OCI-LY3 (cell line): ENCODE measurements at regions not wholly inside any gene's neighbourhood (a gene's known extent, or its start where the extent isn't known, plus 50 kb on each side); places are given as distances from the start of the nearest gene placed in this dataset.

Source experiments
- CTCF ChIP-seq: fragments of 200-600, 300-600 bp; sonication (generic); IDR thresholded peaks from 2 replicates; pipeline ENCODE4 v1.5.1; 2014; ENCODE audit warnings: antibody characterized with exemption, low read length, low read depth
- EZH2phosphoT487 ChIP-seq: fragments of 200-600 bp; shearing (Covaris generic); IDR thresholded peaks from 2 replicates; pipeline ENCODE4 v1.6.1; 2018; ENCODE audit warnings: antibody characterized with exemption, mixed run types, low read depth

DNA sequence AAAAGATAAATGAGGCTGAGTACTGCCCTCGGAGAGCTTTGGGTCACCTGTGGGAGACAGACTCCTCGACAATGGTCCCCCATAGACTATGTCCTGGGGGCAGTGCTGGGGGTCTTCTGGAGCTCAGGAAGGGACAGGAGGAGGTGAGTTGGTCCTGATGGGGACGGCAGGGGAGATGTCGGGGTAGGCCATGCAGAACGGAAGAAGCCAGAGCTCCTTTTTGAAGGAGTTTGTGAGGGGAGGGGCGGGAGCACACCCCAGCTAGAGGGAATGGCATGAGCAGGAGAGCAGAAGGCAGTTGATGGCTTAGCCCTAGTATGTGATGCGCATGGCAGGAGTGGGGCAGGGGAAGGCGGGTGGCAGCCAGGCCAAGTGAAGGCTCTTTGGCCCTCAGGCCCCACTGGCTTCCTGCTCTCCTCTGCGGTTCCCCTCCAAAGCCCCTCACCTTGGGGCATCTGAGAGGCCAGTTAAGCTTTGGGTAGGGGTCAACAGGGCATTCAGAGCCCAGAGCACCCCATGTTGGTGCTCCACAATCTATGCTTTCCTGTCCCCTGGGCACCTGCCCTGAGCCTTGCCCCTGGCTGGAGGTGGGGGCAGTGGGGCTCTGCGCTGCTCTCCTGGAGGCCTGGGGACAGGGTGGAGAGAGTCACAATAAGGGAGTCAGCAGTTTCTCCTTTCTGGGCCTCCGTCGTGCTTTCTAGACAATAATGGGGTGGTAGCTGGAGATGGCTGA is 179.3 kb downstream of the SMAD6 start:
- TF ChIP-seq CTCF (no peak), EZH2phosphoT487 (no peak)
